ENCODE measurements at regions not wholly inside any gene's neighbourhood (a gene's known extent, or its start where the extent isn't known, plus 50 kb on each side); places are given as distances from the start of the nearest gene placed in this dataset.
"Not testable (repeated sequence)": the region's sequence is repeated elsewhere in the genome, so short reads cannot be mapped to it uniquely, and the experiment has no call there.

GRCh38 chr6:142637624-142638351, 307.2 kb downstream of the HIVEP2 start:
- DNase-seq = no peak

GRCh38 chr6:142642651-142643050, 302.3 kb downstream of the HIVEP2 start:
- DNase-seq = no peak

- DNase-seq = no peak
These were observed 300.1 kb downstream of the HIVEP2 start for GRCh38 chr6:142644866-142645265.

- no peak for DNase-seq
These were observed 299.3 kb downstream of the HIVEP2 start for GRCh38 chr6:142645663-142646062.

DNA sequence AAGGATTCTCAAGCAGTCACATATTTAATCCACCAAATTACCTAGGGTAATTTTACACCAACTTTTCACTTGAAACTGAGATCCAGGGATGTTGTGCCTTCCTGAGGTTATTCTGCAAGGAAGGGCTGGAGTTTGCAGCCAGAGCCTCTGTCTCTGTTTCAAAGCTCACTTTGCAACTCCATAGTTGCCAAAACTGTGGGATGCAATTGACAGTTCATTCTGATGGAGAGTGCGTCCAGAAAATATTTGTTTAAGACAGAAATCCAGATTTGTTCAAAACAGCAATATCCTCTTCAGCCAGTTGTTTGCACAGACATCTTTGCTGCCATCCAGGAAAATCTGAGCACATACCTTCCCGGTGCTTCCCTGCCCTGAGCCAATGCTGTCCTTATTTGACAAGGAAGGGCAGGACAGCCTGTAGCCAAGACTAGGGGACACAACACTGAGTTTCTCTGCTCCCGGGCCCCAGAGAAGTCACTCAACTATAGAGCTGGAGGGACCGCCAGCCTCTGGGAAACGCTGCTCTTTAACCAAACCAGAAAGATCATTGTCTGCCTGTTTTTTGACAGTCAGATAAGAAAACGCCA, 297.4 kb downstream of the HIVEP2 start:
- no peak for DNase-seq

DNA sequence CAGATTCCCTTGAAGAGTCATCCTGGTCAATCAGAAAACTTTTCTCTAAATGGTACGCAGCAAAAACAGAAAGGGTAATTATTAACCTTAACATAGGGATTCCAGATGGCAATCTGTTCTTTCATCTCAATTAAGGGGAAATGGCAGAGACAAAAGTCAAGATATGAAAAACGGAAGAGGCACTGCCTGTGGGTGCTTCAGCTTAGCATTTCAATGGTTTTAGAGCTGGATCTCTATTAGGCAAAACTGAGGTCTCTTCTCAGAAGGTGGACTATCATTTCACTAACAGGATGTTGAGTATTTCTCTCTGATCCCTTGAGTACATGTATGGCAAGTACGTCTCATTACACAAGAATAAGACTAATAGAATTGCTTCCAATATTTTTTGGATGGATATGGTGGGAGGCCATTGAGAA, 296.9 kb downstream of the HIVEP2 start:
- DNase-seq = no peak

DNA sequence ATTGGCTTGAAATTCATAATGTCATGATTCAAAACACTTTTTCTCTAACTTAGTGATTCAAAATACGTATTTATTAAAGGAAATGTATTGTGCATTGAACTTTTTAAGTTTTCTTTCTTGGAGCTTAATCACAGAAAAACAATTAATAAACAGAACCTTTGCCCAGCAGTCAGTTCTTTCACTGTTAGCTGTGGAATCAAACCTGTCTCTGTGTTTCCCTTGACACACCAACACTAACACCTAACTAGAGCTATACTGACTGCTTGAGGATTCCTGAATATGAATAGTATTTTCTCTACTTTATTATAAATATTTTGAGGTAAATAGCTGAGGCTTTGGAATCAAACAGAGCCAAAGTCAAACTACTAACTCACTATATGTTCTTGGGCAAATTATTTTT, 296.4 kb downstream of the HIVEP2 start:
- DNase-seq = no peak

DNA sequence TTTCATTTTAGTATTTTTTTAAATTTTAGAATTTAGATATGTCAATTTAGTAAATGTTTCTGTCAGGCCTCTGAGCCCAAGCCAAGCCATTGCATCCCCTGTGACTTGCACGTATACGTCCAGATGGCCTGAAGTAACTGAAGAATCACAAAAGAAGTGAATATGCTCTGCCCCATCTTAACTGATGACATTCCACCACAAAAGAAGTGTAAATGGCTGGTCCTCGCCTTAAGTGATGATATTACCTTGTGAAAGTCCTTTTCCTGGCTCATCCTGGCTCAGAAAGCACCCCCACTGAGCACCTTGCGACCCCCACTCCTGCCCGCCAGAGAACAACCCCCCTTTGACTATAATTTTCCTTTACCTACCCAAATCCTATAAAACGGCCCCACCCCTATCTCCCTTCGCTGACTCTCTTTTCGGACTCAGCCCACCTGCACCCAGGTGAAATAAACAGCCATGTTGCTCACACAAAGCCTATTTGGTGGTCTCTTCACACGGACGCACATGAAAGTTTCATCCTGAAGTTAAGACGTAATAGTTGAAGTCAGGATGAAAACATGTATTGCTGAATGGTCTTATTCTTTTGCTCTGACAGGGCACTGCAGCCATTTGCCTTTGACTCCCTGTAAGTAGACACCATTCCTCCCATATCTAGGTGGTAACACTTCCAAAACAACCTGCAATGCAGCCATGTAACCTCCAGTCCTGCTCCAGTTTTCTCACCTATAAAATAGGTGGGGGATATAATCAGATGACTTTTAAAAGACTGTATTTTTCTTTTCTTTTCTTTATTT, 295.3 kb downstream of the HIVEP2 start:
- not testable (repeated sequence) for DNase-seq

GRCh38 chr6:142651384-142651783, 293.6 kb downstream of the HIVEP2 start:
- no peak for DNase-seq

DNA sequence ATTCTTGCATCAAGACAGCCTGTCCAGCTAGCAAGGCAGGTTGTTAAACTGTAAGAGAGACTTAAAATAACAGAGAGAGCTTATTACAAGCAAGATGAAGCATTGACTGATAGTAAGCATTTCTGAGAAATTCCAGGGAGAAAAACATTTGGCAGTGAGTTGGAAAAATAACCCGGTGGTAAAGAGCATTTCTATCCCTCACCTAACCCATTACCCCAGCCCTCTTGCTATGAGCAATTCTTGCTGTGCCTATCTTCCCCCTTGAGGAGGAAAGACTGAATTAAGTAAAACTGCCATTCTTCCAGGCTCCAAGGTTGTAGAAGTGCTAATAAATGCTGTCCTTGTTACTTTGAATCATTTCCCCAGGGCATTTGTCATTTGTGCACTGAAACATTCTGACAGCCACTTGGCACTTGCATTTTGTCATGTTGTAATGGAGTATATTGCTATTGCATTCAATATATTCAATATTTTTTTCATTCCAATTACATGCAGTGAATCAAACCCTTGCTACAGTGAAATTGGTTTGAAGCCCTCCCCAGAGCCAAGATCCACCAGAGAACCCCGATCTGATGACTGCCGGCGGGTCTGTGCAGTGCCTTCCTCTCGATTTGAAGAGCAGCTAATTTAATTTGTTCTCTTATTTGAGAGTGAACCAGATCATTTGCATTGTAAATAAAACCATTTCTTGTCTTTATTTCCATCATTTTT, 291.1 kb downstream of the HIVEP2 start:
- no peak for DNase-seq

GRCh38 chr6:142659661-142660060, 285.3 kb downstream of the HIVEP2 start:
- DNase-seq = no peak

- no peak for DNase-seq
These were observed 279.6 kb downstream of the HIVEP2 start for GRCh38 chr6:142665393-142665792.

- DNase-seq = no peak
These were observed 278.3 kb downstream of the HIVEP2 start for GRCh38 chr6:142666599-142667185.

DNA sequence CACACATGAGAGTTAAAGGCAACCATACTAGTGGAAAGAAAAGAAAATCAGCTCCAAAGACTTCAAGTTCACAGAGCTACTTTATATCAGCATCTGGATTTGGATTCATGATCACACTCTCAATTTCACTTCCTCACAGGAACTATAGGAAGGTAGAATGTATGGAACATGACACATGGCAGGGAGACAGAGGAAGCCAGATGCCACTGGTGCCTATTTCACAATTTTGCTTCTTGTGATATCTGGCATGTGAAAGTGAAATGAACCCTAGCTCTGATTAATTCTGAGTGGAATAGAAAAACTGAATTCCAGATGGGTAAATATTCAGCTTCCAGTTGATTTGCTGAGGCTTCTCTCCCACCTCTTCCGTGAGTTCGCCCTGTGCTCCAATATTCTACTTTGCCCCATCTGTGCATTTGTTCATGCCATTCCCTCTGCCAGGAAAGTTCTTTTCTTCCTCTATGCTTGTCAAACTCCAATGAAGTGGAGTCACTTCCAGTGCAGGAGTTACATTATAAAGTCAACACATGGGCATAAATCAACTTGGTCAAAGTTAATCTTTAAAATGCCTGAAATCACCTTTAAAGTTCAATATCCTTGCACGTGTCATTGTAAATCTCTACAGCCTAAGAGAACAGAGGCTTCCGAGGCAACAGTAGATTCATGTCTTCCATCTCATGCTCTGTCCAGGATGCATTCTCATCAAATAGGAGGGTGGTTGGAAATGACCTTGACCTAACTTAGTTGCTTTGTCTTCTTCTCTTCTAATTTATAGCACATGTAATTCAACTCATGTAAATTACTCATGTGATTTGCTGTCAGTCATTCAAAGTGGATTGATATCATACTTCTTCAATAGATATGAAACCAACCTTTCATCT, 275.3 kb downstream of the HIVEP2 start:
- DNase-seq = no peak

- no peak for DNase-seq
These were observed 273.2 kb downstream of the HIVEP2 start for GRCh38 chr6:142671791-142672190.

- no peak for DNase-seq
These were observed 269.5 kb downstream of the HIVEP2 start for GRCh38 chr6:142675517-142675916.

- no peak for DNase-seq
These were observed 268.9 kb downstream of the HIVEP2 start for GRCh38 chr6:142676027-142676443.

- DNase-seq = no peak
These were observed 268.3 kb downstream of the HIVEP2 start for GRCh38 chr6:142676647-142677192.

GRCh38 chr6:142679907-142680700, 264.9 kb downstream of the HIVEP2 start:
- DNase-seq = no peak

DNA sequence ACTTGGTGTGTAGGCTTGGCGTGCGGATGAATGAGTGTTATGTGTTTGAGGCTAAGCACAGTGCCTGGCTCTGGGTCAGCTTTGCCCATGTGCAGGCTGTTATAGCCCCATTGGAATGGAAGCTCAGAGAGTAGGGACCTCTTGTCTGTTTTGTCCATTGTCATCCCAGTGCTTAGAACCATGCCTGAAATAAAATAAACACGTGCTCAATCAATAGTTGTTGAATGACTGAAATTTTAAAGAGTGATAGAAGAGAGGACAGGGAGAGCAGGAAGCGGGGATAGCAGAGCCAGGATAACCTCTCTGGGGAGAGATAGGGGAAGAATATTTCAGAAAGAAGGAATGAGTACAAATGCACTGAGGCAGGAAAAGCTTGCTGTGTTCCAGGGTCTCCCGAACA, 263.9 kb downstream of the HIVEP2 start:
- no peak for DNase-seq

DNA sequence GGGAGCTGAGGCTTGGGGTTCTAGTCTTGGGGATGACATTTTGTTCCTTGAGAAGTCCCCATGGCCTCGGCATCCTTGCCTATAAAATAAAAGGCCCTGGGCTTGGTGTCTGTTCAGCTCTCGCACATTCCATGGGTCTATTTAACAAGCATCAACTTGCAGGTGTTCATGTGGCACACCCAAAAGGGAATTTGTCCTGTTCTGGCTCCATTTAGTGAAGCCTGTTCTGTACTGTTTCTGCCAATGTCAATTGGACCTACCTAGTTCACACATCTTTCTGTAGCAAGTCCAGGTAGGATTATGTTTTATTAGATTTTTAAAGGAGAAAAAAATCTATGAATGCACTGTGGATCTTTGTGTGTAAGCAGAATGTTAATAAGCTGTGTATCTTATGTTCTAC, 262.0 kb downstream of the HIVEP2 start:
- no peak for DNase-seq
